NCI-H2107 (cell line): ENCODE measurements at regions not wholly inside any gene's neighbourhood (a gene's known extent, or its start where the extent isn't known, plus 50 kb on each side); places are given as distances from the start of the nearest gene placed in this dataset.
"Not testable (repeated sequence)": the region's sequence is repeated elsewhere in the genome, so short reads cannot be mapped to it uniquely, and the experiment has no call there.

Experiments used
- DNase-seq: peaks from one replicate; lab custom pipeline; 2025; lab: John Stamatoyannopoulos, UW

GRCh38 chr6:71007298-71007697 lies 50.4 kb upstream of the B3GAT2 start:
- DNase-seq: not testable (repeated sequence)

- no peak for DNase-seq
Measured at GRCh38 chr6:71011871-71012371, 55.1 kb upstream of the B3GAT2 start.

- no peak for DNase-seq
Measured at GRCh38 chr6:71012866-71013469, 56.1 kb upstream of the B3GAT2 start.

- DNase-seq: no peak
Measured at GRCh38 chr6:71015392-71015791, 58.5 kb upstream of the B3GAT2 start.

GRCh38 chr6:71028236-71028876 lies 71.5 kb upstream of the B3GAT2 start:
- peak; percentile 57 for DNase-seq

GRCh38 chr6:71028877-71029252 lies 72.0 kb upstream of the B3GAT2 start:
- DNase-seq: no peak

GRCh38 chr6:71029555-71029954 lies 72.7 kb upstream of the B3GAT2 start:
- no peak for DNase-seq

- DNase-seq: no peak
Measured at GRCh38 chr6:71031912-71032311, 75.1 kb upstream of the B3GAT2 start.

- no peak for DNase-seq
Measured at GRCh38 chr6:71033171-71033570, 76.3 kb upstream of the B3GAT2 start.

- DNase-seq: no peak
Measured at GRCh38 chr6:71033890-71034289, 77.0 kb upstream of the B3GAT2 start.

- DNase-seq: no peak
Measured at GRCh38 chr6:71034563-71035345, 77.9 kb upstream of the B3GAT2 start.

GRCh38 chr6:71035871-71036270 lies 79.0 kb upstream of the B3GAT2 start:
- DNase-seq: no peak

- DNase-seq: peak; percentile 62
Measured at GRCh38 chr6:71038711-71039344, 82.0 kb upstream of the B3GAT2 start.

- DNase-seq: no peak
Measured at GRCh38 chr6:71040043-71040442, 83.2 kb upstream of the B3GAT2 start.

GRCh38 chr6:71040841-71041240 lies 84.0 kb upstream of the B3GAT2 start:
- no peak for DNase-seq

GRCh38 chr6:71043902-71044301 lies 87.0 kb upstream of the B3GAT2 start:
- DNase-seq: no peak

- no peak for DNase-seq
Measured at GRCh38 chr6:71044753-71045152, 87.9 kb upstream of the B3GAT2 start.

- peak; percentile 45 for DNase-seq
Measured at GRCh38 chr6:71045296-71045695, 88.4 kb upstream of the B3GAT2 start.

- DNase-seq: no peak
Measured at GRCh38 chr6:71047417-71047816, 90.6 kb upstream of the B3GAT2 start.

GRCh38 chr6:71048320-71049164 lies 91.7 kb upstream of the B3GAT2 start:
- DNase-seq: no peak

GRCh38 chr6:71049198-71049770 lies 92.4 kb upstream of the B3GAT2 start:
- DNase-seq: no peak
